ENCODE measurements at regions not wholly inside any gene's neighbourhood (a gene's known extent, or its start where the extent isn't known, plus 50 kb on each side); places are given as distances from the start of the nearest gene placed in this dataset.

- TF ChIP-seq ZNF462 (CRISPR knock-in tag; IDR thresholded peaks at IDR 0.05) (no peak), ZNF331 (CRISPR knock-in tag; IDR thresholded peaks at IDR 0.05; ENCODE audit: low read depth) (no peak), JUNB (IDR thresholded peaks at IDR 0.05; ENCODE audit: unreplicated experiment) (no peak), CREB1 (CRISPR knock-in tag; IDR thresholded peaks at IDR 0.05; ENCODE audit: low read depth) (no peak)
Measured at GRCh38 chr6:14731611-14732010, 514.3 kb upstream of the JARID2 start (continued).

- Mint-ChIP-seq H3K4me1 (peaks cover 30% of the 10 kb centered on the region), H3K27ac (no peak overlapping the region), H3K4me3 (no peak overlapping the region)
- TF ChIP-seq NANOG (IDR thresholded peaks at IDR 0.05; ENCODE audit: borderline replicate concordance): no peak
- TF ChIP-seq ZNF462 (CRISPR knock-in tag; IDR thresholded peaks at IDR 0.05): no peak
Measured at GRCh38 chr6:14732226-14732843, 513.5 kb upstream of the JARID2 start.

More at GRCh38 chr6:14732226-14732843, 513.5 kb upstream of the JARID2 start:
- peaks cover 4% of the 10 kb centered on the region for H3K27me3 Mint-ChIP-seq (ENCODE audit: insufficient read depth, low read depth, poor library complexity)
- Histone ChIP-seq H2AFZ (no peak overlapping the region), H3K4me3 (no peak overlapping the region), H4K20me1 (replicated peaks; ENCODE audit: insufficient read depth) (no peaks in the 10 kb centered on the region), H3K4me1 (ENCODE audit: insufficient read depth) (peaks cover 23% of the 10 kb centered on the region), H3K36me3 (ENCODE audit: insufficient read depth) (no peaks in the 10 kb centered on the region), H3K27me3 (ENCODE audit: insufficient read depth) (no peaks in the 10 kb centered on the region), H3K27ac (ENCODE audit: low read depth) (0 out of 2 replicates have a peak overlapping the region, but pooled peaks have one; percentile 43), H3K4me2 (peak overlapping the region; percentile 25; the same call in 1 of the 2 replicates), H3F3A (replicated peaks; ENCODE audit: low read depth) (no peaks in the 10 kb centered on the region; the same call in 1 of the 2 replicates), H3K79me2 (replicated peaks; ENCODE audit: insufficient read depth) (no peaks in the 10 kb centered on the region), H3K9me2 (ENCODE audit: insufficient read depth) (peaks cover 25% of the 10 kb centered on the region; the same call in 1 of the 2 replicates)
- ATAC-seq: no peak
- H3K9me3 Mint-ChIP-seq: no peaks in the 10 kb centered on the region
- DNase-seq (ENCODE audit: low spot score): no peak
- no peaks in the 10 kb centered on the region; the same call in 2 of the 3 replicates for H3K36me3 Mint-ChIP-seq (ENCODE audit: low read depth)
